Activated CD4-positive, CD25-positive, alpha-beta regulatory T cell treated with anti-CD3 and anti-CD28 coated beads, Interleukin-2, amount 50 U/mL, for 24 hours (primary cell): ENCODE measurements at regions not wholly inside any gene's neighbourhood (a gene's known extent, or its start where the extent isn't known, plus 50 kb on each side); places are given as distances from the start of the nearest gene placed in this dataset.
"Not testable (repeated sequence)": the region's sequence is repeated elsewhere in the genome, so short reads cannot be mapped to it uniquely, and the experiment has no call there.

ENCODE experiments used
- ATAC-seq, 2 donors: fragments of 150-1000 bp; cut with Tn5 transposase; one replicate each; pipeline ENCODE4 v1.10.0; 2021; ENCODE audit warnings: mild to moderate bottlenecking in 1 of 2, moderate library complexity in 1 of 2

DNA sequence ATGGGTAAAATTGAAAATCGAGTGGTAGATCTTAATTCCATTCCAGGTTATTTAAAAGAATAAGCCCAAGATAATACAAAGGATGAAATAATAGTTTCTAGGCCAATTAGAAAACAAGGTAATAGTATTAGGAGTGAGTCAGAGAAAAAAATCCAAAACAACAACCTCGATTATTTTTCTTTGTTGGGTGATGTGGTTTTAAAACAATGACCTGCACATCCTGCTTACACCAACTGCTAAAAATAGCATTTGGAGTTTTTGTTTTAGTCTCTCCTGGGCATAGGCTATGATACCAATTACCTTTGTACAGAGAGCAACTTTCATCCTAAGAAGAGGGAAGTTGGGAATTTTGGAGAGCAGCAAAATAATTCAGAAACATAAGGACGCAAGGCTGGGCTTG is 101.7 kb upstream of the MYO10 start:
- ATAC-seq: no peak

DNA sequence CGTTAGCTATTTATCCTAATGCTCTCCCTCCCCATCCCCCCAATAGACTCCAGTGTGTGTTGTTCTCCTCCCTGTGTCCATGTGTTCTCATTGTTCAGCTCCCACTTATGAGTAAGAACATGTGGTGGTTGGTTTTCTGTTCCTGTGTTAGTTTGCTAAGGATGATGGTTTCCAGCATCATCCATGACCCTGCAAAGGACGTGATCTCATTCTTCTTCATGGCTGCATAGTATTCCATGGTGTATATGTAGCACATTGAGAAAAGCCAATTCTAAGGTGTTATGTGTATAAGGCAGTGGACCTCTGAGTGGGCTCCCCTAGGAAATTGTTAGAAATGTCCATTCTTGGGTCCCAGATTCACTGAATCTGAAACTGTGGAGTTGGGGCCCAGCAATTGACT is 103.1 kb upstream of the MYO10 start:
- no peak for ATAC-seq

DNA sequence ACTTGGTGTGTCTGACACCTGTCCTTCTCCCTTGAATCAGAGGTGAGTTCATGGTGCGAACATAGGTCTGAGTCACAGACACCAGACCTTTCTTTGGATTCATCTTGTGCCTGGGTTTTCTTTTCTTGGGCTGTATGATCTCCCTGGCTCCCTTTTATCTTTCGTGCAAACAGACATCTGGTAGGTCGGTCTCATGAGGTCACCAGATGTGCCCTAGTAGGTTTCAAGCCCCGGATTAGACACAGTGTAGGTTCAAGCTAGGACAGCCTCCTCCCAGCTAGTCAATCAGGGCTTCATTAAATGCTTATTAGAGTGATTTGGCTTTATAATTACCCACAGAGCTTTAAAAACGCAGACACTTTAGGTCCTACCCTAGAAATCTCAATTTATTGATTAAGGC is 106.0 kb upstream of the MYO10 start:
- no peak for ATAC-seq

DNA sequence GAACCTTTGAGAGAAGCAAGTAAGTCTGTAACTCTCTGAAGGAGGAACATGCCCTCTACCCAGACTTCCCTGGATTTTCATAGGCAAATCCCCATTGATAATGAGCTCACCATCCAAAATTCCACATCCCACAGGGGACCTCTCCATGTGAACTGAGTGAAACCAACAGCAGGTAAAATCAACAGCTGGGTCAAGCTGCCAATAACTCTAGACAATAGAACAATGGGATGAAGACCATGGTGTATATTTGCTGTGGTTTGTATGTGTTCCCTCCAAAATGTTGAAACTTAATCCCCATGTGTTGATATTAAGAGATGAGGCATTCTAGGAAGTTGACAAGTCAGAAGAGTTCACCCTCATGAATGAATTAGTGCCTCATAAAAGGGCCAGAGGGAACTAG is 110.2 kb upstream of the MYO10 start:
- ATAC-seq: no peak

DNA sequence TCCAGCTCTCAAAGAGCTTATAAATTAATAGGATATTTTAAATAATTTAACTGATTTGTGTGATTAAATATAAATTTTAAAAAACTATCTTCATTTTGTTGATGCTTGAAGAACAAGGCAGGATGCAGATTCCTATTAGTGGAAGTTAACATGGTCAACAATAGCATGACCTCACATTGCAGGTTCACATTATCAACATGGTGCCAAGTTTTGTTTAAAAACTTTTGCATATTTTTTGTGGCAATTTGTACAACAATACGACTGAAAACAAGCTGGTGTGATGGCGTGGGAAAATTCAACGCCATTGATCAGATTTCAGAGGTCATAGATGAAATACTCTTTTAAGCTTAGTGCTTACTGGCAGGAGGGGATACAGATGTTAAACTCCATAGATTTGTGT is 114.1 kb upstream of the MYO10 start:
- ATAC-seq: no peak

DNA sequence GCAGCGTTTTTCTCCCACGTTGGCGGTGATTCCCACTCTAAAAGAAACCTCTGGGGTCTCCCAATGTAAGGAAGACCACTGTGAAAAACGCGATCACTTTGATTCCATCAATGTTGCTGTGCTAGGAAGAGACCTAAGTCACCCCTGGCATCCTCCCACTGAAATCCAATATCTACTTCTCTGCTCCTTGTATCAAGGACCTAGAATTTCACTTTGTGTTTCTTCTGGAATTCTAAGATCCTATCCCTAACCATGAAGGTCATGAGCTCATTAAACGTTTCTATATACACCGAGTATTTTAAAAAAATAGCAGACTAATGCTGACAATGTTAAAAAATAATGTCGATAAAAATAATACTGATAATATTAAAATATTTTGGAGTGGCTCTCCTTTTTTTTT is 118.8 kb upstream of the MYO10 start:
- no peak for ATAC-seq

DNA sequence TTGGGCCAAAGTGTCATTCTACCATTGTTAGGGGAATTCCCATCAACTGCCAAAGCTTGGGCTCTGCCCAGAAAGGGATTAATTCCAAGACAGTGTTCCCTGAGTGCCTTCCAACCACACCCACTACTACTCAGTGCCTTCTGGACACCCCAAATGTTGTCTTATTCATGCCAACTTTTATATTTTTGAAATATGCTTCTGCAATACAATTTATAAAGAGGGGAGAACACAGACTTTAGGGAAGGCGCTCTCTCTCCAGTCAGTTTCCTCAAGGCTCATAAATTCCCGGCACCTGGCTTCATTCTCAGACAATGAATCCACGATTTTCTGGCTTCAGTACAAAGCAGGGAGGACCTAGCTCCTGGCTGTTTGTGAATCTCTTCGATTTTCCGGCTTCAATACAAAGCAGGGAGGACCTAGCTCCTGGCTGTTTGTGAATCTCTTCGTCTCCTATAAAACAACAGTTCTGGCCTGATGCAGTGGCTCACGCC is 120.1 kb upstream of the MYO10 start:
- no peak for ATAC-seq

DNA sequence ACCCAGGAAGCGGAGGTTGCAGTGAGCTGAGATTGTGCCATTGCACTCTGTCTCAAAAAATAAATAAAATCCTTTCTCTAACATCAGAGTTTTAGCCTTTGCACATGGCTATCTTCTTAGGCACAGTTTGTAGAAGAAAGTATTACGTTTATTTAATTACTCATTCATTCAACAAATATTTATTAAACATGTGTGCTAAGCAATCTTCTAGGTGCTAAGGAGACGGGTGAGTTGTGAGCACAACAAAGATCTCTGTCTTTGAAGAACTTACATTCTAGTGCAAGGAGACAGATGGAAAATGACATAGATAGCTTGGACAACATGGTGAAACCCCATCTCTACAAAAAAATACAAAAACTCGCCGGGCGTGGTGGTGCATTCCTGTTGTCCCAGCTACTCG is 122.3 kb upstream of the MYO10 start:
- no peak for ATAC-seq

DNA sequence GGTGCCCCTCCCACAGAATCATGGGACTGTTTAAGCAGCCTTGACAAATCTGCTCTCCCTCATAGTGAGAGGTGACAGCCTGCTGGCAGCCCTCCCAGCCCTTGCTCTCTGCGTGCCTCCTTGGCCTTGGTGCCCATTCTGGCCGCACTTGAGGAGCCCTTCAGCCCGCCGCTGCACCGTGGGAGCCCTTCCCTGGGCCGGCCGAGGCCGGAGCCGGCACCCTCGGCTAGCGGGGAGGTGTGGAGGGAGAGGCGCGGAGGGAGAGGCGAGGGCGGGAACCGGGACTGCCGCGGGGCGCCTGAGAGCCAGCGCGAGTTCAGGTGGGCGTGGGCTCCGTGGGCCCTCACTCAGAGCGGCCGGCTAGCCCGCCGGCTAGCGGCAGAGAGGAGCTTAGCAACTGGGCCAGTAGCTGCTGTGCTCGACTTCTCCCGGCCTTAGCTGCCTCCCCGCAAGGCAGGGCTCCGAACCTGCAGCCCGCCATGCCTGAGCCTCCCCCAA is 125.9 kb upstream of the MYO10 start:
- ATAC-seq: no peak

DNA sequence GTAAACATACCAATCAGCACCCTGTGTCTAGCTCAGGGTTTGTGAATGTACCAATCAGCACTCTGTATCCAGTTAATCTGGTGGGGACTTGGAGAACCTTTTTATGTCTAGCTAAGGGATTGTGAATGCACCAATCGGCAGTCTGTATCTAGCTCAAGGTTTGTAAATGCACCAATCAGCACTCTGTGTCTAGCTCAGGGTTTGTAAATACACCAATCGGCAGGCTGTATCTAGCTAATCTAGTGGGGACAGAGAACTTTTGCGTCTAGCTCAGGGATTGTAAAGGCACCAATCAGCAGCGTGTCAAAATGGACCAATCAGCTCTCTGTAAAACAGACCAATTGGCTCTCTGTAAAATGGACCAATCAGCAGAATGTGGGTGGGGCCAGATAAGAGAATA is 126.7 kb upstream of the MYO10 start:
- not testable (repeated sequence) for ATAC-seq

DNA sequence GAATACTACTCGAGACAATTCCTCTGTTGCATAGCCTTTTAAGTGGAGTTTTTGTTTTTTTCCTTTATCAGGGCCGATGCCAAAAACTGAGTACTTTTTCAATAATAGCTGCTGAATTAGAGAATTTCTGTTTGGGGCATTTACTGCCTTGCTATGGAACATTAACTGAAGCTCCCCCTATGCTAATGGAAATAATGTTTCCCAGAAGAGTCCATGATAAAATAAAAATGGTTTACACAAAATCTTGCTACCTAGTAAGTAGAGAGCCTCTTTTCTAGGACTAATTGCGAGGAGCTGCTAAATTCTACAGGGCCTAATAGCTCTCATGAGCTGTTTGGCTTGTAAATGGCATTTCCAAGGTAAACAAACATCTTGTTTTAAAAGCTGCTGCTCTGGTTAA is 128.2 kb upstream of the MYO10 start:
- no peak for ATAC-seq

DNA sequence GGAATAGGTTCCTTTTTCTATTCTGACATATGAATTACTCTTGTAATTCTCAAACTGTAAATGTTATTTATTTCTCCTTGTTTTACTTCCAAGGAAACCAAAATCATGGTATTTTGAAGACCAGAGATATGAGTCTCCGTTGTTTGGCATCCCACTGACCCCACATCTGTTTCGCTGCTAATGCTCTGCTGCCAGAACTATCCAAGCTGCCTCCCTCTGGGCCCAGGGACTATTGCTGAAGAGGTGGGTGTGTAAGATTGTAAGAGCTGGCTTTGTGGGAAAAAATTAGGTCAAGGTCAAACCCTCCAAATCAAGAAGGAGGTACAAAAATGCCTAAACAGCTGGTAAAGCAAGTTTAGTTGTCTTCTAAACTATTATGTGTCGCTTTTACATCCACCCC is 129.4 kb upstream of the MYO10 start:
- ATAC-seq: no peak

DNA sequence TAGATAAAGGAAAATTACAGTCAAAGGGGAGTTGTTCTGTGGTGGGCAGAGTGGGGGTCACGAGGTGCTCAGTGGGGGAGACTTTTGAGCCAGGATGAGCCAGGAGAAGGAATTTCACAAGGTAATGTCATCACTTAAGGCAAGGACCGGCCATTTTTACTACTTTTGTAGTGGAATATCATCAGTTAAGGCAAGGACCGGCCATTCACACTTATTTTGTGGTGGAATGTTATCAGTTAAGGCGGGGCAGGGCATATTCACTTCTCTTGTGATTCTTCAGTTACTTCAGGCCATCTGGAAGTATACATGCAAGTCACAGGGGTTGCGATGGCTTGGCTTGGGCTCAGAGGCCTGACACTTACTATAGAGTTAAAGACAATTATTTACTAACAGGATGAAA is 129.9 kb upstream of the MYO10 start:
- not testable (repeated sequence) for ATAC-seq

DNA sequence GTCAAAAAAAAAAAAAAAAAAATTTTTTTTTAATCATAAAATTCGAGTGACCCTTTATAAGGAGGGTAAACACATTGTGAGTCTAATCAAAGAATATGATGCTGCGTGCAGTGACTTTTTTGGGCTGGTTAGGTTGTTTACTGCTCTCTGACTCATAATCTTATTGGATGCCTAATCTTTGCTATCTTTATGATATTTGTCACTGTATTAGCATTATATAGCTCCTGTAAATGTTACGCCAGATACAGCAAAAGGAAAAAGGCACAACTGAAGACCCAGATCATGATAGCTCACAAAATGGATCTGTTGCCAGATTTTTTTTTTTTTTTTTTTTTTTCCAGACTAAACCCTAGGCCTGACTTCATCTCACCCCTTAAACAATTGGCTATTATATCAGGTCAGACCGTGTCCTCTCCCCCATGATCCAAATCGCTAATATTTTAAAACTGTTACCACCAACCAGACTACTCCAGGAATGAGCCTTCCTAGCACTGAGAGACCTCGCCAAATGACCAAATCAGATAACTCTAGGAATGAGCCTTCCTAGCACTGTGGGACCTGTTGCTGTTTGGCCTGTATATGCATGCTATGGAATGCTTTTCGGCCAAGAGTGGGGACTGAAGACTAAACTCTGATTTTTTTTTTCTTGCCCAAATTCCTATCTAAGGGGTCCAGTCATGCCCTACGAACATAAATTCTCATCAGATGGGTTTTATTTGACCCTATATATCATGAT is 131.7 kb upstream of the MYO10 start:
- ATAC-seq: no peak

DNA sequence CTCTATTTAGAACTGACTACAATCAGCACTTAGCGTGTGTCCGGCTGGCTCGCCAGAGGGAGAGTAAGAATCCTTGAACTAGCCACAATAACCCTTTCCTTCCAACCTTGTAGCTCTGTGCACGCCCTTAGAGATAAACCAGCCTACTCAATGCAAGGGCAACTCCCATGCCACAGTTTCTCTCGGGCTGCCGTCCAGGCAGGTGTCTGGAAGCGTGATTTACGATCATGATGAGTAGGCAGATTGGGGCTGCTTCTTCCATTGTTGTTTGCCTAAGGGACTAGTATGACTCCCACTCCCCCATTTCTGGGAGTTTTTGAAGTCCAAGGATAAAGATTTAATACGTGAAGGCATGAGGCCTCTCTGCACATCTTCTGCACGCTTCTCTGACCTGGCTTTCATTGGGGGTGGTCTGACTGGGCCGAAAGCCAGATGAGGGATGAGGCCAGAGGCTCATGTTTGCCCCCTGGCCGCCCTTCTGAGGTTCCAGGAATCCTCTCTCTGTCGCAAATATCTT is 134.0 kb upstream of the MYO10 start:
- no peak for ATAC-seq

DNA sequence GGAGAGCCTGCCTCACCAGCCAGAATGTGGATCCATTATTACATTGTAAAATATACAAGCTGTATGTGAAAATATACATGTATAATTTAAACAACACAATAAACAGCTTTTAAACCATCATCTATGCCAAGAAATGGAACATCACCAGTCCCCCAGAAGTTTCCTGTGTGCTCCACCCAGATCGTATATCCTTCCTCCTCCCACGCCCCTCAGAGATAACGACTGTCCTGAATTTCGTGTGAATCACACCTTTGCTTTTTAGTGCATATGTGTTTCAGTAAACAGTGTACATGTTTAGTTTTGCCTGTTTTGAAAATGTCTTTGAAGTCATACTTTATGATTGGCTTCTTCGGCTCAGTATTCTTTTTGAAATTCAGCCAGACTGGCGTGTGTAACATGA is 134.6 kb upstream of the MYO10 start:
- no peak for ATAC-seq

DNA sequence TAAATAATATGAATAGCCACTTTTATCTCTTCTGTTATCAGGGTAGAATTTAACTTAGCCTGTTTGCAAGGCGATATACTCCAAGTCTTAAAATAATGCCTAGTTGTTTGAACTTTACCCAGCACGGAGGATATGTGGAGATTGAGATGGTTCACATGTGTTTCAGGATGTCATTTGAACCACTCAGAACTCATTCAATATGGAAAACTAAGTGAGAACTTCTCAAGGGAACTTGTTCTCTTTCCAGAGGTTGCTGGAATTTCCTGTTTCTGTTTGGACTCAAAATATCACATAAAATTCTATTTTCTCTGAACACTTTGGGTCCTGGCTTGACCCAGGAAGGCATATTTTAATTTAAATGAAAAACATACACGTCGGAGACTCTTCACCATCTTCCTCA is 139.1 kb upstream of the MYO10 start:
- no peak for ATAC-seq

DNA sequence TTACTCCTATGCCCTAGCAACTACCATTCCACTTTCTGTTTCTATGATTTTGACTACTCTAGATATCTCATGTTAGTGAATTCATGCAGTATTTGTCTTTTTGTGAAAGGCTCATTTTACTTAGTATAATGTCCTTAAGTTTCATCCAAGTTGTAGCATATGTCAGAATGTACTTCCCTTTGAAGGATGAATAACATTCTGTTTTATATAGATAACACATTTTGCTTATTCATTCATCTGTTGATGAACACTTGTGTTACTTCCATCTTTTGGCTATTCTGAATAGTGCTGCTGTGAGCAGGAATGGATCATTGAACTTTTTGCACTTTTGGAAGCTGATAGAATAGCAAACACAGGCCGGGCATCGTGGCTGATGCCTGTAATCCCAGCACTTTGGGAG is 140.2 kb upstream of the MYO10 start:
- ATAC-seq: no peak

DNA sequence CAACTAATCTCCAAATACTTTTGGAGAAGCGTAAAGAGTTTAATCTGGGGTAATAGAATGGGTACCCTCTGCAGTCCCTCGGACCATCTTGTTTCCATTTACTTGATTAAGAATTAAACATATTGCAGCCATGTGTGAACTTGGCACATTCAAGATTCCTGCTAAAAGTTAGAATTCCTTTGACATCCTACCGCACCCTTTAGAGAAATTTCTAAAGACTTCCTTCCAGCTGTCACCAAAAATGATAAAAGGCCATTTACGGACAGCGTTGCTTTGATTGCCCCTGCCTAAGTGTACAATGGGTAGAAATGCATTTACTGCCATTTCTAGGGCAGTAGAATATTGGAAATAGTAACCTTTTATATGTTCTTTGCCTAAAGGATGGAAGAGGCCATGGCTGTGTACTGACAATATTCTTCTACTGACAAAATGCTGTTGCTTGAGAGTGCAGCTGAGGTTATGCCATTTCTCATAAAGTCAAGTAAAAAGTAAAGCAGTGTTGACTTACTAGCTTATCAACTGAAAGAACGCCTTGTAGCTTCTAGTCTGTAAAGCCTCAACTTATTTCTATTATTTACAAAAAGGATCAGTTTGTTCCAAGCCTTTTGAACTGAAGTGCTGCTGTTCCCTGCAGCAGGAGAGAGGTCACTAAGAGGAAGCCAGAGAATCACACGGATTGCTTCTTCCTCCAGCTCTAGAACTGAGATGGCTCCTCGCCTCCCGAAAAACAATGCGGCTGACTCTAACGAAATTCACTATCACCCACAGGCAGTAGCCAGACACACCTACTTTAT is 139.8 kb upstream of the BASP1 start:
- ATAC-seq: no peak

DNA sequence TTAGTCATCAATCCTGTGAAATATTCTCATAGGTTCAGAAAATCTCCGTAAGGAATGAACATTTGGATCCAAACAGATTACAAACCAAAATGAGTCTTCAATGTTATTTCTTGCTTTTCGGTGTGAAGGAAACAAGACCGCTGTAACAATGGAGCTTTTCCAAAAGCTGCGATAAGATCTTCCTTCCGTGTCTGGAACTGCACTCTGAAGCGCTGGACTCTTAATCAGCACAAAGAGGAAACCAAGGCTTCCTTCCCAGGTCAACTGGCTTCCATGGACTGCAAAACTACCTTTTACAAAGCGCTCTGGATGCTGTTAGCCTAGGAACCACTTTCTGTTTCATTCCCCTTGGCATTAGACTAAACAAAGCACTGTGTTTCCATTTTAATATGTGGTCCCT is 137.9 kb upstream of the BASP1 start:
- no peak for ATAC-seq

DNA sequence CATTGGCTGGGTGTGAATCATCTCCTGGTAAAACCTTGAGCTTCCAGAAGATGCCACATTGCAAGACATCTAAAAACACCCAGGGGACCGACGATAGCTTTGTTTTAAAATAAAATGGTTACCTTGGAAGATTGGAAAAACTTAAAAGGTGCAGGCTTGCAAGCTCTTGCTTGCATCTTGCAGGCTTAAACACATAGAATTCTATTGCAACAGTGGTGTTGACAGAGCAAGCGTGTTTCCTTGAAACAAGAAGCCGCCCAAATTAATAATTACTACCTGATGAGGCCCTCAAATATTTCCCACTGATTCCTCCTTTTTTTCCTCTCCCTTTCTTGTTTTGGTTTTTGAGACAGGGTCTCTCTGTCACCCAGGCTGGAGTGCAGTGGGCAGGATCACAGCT is 137.1 kb upstream of the BASP1 start:
- no peak for ATAC-seq

DNA sequence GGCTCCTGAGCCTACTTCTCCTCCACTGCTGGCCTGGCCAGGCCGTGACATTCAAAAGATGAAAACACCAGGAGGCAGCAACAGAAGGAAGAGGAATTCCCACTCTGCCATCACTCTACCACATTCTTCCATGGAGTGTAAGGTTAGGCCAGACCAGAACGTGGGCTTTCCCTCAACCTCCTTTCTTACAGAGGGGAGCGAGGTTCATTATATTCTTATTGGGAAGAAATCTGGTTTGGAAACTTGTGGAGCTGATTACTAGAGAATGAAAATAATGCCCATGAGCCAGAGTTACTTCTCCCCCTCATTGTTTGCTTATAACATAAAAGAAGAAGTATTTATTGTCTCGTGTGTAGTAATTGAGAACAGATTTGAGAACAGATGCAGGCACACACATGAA is 136.3 kb upstream of the BASP1 start:
- ATAC-seq: no peak

DNA sequence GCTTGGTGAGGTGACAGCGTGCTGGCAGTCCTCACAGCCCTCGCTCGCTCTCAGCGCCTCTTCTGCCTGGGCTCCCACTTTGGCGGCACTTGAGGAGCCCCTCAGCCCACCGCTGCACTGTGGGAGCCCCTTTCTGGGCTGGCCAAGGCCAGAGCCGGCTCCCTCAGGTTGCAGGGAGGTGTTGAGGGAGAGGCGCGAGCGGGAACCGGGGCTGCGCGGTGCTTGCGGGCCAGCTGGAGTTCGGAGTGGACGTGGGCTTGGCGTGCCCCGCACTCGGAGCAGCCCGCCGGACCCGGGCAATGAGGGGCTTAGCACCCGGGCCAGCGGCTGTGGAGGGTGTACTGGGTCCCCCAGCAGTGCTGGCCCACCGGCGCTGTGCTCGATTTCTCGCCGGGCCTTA is 134.2 kb upstream of the BASP1 start:
- not testable (repeated sequence) for ATAC-seq

DNA sequence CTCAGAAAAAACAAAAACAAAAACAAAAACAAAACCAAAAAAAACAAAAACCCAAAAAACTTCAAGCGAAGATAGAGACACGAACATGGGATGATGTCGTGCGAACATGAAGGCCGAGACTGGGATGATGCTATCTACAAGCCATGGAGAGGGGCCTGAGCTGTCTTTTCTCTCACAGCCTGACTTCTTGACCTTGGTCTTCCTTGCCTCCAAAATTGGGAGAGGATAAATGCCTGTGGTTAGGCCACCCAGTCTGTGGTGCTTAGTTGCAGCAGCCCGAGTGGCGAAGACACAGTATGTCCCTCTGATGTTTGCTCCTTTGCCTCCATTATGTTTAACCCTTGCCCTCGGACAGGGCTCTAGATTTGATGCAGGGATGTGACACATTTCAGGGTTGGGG is 130.4 kb upstream of the BASP1 start:
- ATAC-seq: no peak
